ENCODE measurements at regions not wholly inside any gene's neighbourhood (a gene's known extent, or its start where the extent isn't known, plus 50 kb on each side); places are given as distances from the start of the nearest gene placed in this dataset.
"Not testable (repeated sequence)": the region's sequence is repeated elsewhere in the genome, so short reads cannot be mapped to it uniquely, and the experiment has no call there.

DNA sequence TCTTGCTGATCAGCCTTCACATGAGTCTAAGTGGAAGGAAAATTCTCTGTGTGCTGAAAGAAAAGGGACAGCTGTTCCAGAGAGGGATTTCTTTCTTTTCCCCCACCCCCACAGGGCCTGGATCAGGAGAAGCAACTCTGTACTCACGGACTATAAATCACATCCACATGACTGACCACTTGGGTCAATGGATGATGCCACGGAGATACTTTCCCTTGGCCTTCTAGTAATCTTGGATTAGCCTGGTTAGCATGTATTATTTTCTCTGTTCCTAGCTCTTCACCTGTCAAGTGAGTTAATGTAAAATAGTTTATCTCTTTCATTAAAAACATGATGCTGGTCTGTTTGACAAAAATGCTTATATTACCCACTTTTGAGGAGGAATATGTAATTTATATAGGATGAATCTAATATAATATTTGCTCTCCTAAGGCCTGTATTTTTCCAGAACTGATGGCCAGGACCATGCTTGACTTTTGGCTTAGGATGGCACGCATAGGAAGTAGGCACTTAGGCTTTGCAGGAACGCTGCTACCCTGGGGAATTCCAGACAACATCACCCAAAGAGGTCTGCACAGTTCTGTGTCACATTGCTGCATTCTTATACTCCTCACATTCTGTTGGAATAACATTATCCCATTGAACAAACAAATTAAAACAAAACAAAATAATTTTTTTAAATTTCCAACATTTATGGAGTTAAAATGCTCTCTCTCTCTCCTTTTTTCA lies 892.1 kb downstream of the TLE1 start:
- DNase-seq (ENCODE audit: low read depth in 3 of 3, low spot score in 2 of 3), result peak; percentile 23 to 40 (median 30)

DNA sequence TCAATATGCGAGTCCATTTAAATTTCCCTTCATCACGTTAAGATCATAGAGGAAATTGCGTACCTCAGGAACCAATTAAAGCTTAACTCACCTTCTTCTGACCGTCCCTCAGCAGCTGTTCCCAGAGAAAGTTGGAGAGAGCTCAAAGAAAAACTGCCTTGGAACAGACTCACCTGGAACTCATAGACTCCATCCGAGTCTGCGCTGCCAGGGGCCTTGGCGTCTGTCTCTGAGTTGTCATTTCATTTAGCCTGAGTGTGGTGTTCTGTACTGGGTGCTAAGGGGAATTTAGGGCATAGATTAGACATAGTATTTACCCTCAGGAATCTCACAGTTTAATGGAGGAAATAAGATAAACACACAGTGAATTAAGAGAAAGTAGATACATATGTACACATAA lies 892.7 kb downstream of the TLE1 start:
- DNase-seq (ENCODE audit: low read depth in 3 of 3, low spot score in 2 of 3), result no peak

DNA sequence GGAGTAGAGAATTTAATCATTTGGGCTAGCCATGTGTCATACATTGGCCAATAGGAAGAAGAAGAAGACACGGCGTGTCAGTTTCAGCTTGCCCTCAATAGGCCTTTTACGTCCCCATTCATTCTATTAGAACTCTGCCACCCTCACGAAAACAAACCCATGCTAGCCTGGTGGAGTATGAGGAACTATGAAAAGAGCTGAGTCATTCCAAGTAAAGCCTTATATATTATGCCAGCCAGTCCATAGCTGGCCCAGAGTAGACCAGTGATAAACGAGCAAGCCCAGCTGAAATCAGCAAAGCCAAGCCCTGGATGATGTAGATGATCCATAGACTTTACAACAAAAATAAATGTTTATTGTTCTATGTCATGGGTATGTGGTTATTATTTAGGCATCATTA lies 895.1 kb downstream of the TLE1 start:
- DNase-seq (ENCODE audit: low read depth in 3 of 3, low spot score in 2 of 3), result no peak

- DNase-seq (ENCODE audit: low read depth in 3 of 3, low spot score in 2 of 3), result no peak
Measured at GRCh38 chr9:80793706-80794105, 895.6 kb downstream of the TLE1 start.

- DNase-seq (ENCODE audit: low read depth in 3 of 3, low spot score in 2 of 3), result no peak
Measured at GRCh38 chr9:80792726-80793125, 896.6 kb downstream of the TLE1 start.

DNA sequence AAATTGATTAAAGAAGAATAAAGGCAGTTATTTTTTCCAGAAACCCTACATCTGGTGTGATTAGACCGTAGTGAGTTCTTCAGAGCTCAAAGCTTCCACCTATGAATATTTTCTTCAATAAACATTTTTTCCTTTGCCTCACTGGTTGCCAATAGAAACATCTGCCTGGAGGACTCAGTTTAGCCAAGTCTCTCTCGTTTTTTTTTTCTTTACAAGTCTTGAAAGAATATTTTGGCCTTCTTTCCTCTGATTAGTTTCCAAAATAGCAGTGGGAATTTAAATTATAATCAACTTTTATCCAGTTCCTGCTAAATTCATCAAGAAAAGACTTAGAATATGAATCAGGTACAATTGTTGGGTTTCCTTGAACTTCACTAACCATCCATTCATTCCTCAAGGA lies 897.5 kb downstream of the TLE1 start:
- no peak for DNase-seq (ENCODE audit: low read depth in 3 of 3, low spot score in 2 of 3)

DNA sequence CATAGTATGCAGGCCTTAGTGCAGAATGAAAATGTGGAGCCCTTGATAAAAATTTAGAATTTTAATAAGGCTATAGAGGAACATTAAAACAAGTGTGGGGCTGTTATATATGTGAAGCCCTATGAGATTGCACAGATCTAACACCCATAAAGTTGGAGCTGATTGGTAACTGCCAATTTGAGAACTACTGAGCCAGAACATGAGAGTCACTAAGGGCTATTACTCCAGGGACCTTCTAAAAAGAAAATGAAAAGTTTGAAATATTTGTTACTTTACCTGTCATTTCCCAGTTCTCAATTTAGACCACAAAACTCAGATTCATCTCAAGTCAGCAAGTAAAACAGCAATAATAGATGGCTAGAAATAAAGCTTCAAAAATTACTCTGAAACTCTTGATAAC lies 898.6 kb downstream of the TLE1 start:
- DNase-seq (ENCODE audit: low read depth in 3 of 3, low spot score in 2 of 3), result no peak

DNA sequence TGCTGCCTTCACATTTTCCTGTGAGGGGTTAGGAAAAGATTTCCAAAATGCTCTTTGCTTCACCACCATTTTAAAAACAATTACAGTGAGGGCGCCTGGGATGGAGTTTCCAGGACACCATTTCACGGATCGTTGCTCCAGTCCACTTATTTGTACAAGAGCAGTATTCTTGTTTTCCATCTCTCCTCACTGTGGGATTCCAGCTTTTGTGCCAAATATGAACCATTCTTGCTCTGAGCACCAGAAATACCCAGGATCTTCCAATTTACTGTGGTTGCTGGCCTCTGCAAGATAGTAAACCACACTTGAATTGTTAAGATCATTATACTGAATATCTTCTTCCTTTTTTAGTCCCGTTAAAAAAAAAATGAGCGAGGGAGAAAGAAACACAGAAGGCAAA lies 899.5 kb downstream of the TLE1 start:
- DNase-seq (ENCODE audit: low read depth in 3 of 3, low spot score in 2 of 3), result no peak

DNA sequence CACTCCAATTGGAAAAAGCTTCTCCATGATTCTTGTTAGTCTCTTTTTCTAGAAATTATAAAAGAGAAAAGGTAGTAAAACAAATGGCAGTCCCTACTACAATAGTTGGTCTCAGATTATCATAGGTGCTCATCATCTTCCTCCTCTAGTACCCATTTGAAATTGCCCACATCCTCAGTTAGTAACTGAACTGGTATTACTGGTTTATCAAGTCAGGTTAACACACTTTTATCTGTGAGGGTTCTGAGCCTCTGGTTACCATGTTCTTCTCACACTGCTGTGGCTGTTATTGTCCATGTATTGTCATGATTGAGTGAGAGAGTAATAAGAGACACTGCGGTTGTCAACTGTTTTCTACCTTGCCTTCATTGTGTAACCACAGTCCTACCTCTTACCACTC lies 901.7 kb downstream of the TLE1 start:
- DNase-seq (ENCODE audit: low read depth in 3 of 3, low spot score in 2 of 3), result no peak

DNA sequence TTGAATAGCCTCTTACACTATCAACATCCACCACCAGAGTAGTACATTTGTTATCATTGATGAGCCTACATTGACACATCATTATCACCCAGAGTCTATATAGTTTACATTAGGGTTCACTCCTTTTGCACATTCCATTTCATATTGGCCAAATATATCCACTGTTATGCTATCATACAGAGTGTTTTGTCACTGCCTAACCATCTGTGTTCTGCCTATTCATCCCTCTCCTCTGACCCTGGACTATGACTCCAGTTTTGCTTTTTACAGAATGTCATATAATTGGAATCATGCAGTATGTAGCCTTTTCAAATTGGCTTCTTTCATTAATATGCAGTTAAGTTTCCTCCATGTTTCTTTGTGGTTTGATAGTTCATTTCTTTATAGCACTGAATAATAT lies 904.7 kb downstream of the TLE1 start:
- no peak for DNase-seq (ENCODE audit: low read depth in 3 of 3, low spot score in 2 of 3)

- no peak for DNase-seq (ENCODE audit: low read depth in 3 of 3, low spot score in 2 of 3)
Measured at GRCh38 chr9:80775971-80776370, 913.4 kb downstream of the TLE1 start.

DNA sequence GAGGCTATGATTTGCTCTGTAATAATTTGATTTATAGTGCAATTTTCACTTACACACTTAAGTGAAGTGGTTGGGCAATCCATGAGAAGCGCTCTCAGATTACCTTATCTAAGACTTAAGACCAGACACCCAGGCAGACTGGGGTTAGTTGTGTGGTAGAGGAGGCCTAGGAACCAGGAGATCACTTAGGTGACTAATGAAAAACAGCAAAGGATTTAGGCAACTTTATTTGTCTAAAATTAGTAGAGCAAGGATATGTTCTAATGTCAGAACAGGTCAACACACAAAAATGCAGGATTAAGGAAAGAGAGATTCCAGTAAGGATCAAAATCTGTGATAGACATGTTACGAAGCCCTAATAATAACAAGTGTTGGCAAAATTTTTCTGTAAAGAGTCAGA lies 913.8 kb downstream of the TLE1 start:
- DNase-seq (ENCODE audit: low read depth in 3 of 3, low spot score in 2 of 3), result no peak

DNA sequence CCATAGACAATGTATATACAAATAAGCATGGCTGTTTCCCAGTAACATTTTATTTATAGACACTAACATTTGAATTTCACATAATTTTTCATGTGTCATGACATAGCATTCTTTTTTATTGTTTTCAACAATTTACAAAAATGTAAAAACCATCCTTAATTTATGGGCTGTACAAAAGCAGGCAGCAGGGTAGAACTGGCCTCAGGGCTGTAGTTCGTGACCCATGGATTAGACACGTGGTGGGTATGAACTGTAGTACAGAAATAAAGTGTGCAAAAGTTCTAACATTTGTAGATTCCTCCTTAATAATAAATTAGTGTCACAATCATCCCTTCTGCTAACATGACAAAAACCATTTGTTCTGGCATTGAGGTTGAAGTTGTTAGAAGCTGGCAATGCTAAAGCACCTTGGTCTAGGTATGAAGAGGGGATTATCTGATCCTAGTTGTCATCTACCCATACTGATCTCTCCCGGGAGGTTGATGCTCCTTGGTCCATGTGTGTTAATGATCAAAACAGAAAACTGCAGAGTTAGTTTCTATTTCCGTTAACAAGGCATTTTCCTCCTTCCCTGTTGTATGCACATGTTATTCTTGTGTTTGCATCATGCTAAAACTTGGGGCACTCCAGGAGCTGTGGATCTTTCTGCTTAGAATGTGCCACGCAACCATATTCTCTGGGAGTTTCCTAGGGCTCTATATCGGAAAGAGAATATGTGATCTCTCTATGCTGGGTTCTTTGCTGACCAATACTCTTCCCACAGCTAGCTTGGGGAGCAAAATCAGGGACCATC lies 917.6 kb downstream of the TLE1 start:
- no peak for DNase-seq (ENCODE audit: low read depth in 3 of 3, low spot score in 2 of 3)

DNA sequence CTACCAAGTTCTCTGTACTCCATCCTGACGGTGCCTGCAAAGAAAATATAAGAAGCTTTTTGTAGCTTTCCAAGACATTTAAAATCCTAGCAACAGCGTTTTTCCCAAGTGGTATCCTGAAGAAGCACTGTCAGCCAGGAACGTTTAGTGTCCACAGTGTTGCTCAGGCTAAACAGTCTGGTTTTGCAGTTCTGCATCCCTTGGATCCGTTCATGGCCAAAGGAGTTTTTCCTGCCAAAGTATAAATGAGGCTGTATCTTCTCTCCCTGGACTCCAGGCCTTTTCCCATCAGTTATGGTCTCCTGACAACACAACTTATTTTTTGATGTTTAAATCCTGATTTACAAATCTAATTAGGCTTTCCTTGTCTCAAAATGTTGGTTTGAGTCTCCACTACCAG lies 925.8 kb downstream of the TLE1 start:
- DNase-seq (ENCODE audit: low read depth in 3 of 3, low spot score in 2 of 3), result no peak

GRCh38 chr9:80755586-80755985 lies 933.8 kb downstream of the TLE1 start:
- DNase-seq (ENCODE audit: low read depth in 3 of 3, low spot score in 2 of 3), result no peak

- not testable (repeated sequence) for DNase-seq (ENCODE audit: low read depth in 3 of 3, low spot score in 2 of 3)
Measured at GRCh38 chr9:80747056-80747455, 942.3 kb downstream of the TLE1 start.

- DNase-seq (ENCODE audit: low read depth in 3 of 3, low spot score in 2 of 3), result peak in 1 of 3 donors; percentile 38
Measured at GRCh38 chr9:80732506-80732905, 956.8 kb downstream of the TLE1 start.

DNA sequence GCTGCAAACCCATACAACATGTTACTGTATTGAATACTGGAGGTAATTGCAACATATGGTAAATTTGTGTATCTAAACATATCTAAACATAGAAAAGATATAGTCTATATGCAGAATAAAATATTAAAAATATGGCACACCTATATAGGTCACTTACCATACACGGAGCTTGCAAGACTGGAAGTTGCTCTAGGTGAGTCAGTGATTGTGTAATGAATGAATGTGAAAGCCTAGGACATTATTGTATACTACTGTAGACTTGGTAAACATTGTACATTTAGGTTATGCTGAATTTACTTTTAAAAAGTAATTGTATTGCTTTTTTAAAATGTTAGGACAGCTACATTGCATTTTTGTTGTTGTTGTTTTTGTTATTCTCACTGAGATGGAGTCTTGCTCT lies 968.8 kb downstream of the TLE1 start:
- DNase-seq (ENCODE audit: low read depth in 3 of 3, low spot score in 2 of 3), result no peak

GRCh38 chr9:80707120-80707519 lies 982.2 kb downstream of the TLE1 start:
- no peak for DNase-seq (ENCODE audit: low read depth in 3 of 3, low spot score in 2 of 3)

DNA sequence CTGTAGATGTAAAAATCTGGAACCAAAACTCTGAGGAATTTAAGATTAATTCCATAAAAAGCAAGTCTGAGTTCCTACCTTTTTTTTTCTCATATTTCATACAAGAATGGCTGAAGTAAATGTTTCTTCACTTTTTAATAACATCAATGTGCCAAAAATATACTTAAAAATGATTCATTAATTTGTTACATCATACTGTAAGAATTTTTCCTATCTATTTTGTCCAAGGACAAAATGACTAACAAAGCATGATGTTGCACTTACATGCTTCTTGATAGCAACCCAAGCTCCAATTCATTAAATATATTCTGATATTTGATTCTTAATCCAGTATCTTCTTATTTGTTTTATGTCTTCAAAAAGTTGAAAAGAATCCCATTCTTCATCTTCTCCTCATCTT lies 988.3 kb downstream of the TLE1 start:
- no peak for DNase-seq (ENCODE audit: low read depth in 3 of 3, low spot score in 2 of 3)

DNA sequence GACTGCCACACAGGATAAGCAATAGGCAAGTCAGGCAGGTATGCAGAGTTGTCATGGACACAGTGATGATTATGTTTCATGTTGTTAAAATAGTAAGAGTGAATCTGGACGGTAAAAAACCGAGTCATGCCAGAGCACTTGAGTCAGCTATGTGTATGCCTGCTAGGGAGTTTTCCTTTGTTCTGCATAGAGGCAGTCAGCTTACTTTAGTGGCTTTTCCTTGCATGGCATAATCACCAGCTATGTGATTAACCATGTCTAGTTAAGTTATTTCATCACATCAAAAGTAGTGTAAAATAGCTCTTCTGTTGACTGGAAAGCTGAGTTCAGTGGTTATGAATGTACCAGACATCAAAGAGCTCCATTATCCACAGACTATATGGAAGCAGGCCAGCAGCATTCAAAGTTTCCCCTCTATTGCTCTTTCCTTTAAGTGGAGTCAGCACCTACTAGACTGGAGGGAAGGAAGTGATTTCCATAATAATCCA lies 989.8 kb downstream of the TLE1 start:
- no peak for DNase-seq (ENCODE audit: low read depth in 3 of 3, low spot score in 2 of 3)

DNA sequence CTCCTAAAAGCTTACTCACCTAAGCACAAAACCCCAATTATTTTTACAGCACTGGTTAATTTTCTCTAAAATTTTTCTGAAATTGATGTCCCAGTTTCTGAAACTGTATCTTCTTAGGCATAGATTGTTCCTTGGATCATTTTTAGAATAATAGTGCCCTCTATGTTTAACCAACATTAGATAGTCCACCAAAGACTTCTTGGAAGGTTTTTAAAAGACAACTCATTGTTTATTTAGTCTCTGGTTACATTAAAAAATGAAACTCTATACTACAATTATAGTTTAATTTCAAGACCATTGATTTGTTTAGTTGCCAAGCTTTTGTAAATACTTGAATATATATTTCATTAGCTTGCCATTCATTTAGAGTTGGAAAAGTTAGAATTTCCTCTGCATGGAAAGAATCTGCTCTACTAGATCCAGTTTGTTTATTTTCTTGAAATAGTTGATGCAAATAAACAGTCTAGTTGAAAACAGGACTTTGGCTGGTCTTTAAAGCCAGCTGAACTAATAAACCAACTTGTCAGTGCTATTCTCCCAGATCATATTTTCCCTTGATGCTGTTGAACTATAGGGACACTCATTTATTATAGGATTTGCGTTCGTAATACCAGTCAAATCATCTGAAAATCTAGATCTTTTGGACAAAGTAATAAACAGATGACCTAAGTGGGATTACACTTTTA lies 990.5 kb downstream of the TLE1 start:
- DNase-seq (ENCODE audit: low read depth in 3 of 3, low spot score in 2 of 3), result no peak
